K562 (cell line): ENCODE measurements at regions not wholly inside any gene's neighbourhood (a gene's known extent, or its start where the extent isn't known, plus 50 kb on each side); places are given as distances from the start of the nearest gene placed in this dataset.

Experiments
- HLTF ChIP-seq: fragments of 450-650 bp; IDR thresholded peaks from 2 replicates; pipeline ENCODE4 v1.6.1; 2016
- MXD1 ChIP-seq: fragments of 250-450 bp; sonication (Bioruptor Pico); IDR thresholded peaks from 2 replicates; pipeline ENCODE4 v1.8.0; 2021; ENCODE audit warnings: borderline replicate concordance, mild to moderate bottlenecking, moderate library complexity; ENCODE audit not compliant: poor library complexity, severe bottlenecking
- MYC ChIP-seq, 2 experiments: fragments of 250-450 bp in 1 of 2; sonication (Bioruptor Pico) in 1 of 2; IDR thresholded peaks; 2 replicates each; pipeline versions ENCODE4 v1.5.1 to v1.6.1; 2012 to 2021; ENCODE audit warnings: low read depth in 2 of 2, borderline replicate concordance in 1 of 2, improper control_type of control experiment in 1 of 2, low read length in 1 of 2, mild to moderate bottlenecking in 1 of 2, moderate library complexity in 1 of 2
- NCOA2 ChIP-seq, 2 experiments: fragments of 450-650 bp; IDR thresholded peaks; 2 replicates each; pipeline ENCODE4 v1.6.1; 2018; ENCODE audit warnings: mild to moderate bottlenecking in 2 of 2, moderate library complexity in 1 of 2; ENCODE audit not compliant: partially characterized antibody in 2 of 2
- NR0B1 ChIP-seq: fragments of 450-650 bp; IDR thresholded peaks from one replicate; pipeline ENCODE4 v1.6.1; 2018; ENCODE audit warnings: mild to moderate bottlenecking, moderate library complexity; ENCODE audit not compliant: partially characterized antibody
- PTRF ChIP-seq: fragments of 450-650 bp; IDR thresholded peaks from 2 replicates; pipeline ENCODE4 v1.6.1; 2016; ENCODE audit warnings: mild to moderate bottlenecking, missing genetic modification characterization, missing compliant biosample characterization
- RBM15 ChIP-seq: fragments of 200-400 bp; formaldehyde crosslinking; IDR thresholded peaks from 2 replicates; pipeline ENCODE4 v1.6.1; 2018; ENCODE audit warnings: mild to moderate bottlenecking, low read length, moderate library complexity; ENCODE audit not compliant: insufficient read depth
- RBM22 ChIP-seq: fragments of 200-400 bp; formaldehyde crosslinking; IDR thresholded peaks from 2 replicates; pipeline ENCODE4 v1.6.1; 2018; ENCODE audit warnings: low read length, low read depth; ENCODE audit not compliant: poor library complexity, severe bottlenecking
- RNF2 ChIP-seq: sonication (generic); IDR thresholded peaks from 2 replicates; pipeline ENCODE4 v1.6.1; 2016
- SRF ChIP-seq, 2 experiments: fragments of 250-450, 450-650 bp in 1 of 2; sonication (Bioruptor Pico) in 1 of 2; sonication (generic) in 1 of 2; formaldehyde crosslinking; IDR thresholded peaks; 2 replicates each; pipeline versions ENCODE4 v1.5.0 to v1.5.1; 2020 to 2022; ENCODE audit warnings: mild to moderate bottlenecking in 1 of 2, missing genetic modification reagents in 1 of 2
- SRSF9 ChIP-seq: fragments of 200-400 bp; formaldehyde crosslinking; IDR thresholded peaks from 2 replicates; pipeline ENCODE4 v1.6.1; 2017; ENCODE audit warnings: low read depth, low read length, borderline replicate concordance
- VEZF1 ChIP-seq: fragments of 200-800 bp; sonication (Bioruptor generic); IDR thresholded peaks from 2 replicates; pipeline ENCODE4 v1.6.1; 2017; ENCODE audit warnings: missing genetic modification characterization, missing compliant biosample characterization
- ZBTB40 ChIP-seq, 2 experiments: fragments of 450-650 bp in 1 of 2; sonication (generic) in 1 of 2; formaldehyde crosslinking in 1 of 2; IDR thresholded peaks; 2 replicates each; pipeline versions ENCODE4 v1.7.1 to v1.9.0; 2016 to 2022; ENCODE audit warnings: inconsistent platforms in 1 of 2, mild to moderate bottlenecking in 1 of 2, missing genetic modification reagents in 1 of 2

- TF ChIP-seq NR0B1 (no peak), MYC (IDR thresholded peaks at IDR 0.05; ENCODE audit: low read depth, low read length) (peak; percentile 78), MYC (CRISPR knock-in tag; IDR thresholded peaks at IDR 0.05; ENCODE audit: borderline replicate concordance, low read depth) (0 out of 2 replicates have a peak, but pooled peaks have one; percentile 57), NCOA2 (IDR thresholded peaks at IDR 0.05; ENCODE audit: partially characterized antibody in 2 of 2) (no peak), RBM15 (no peak), MXD1 (CRISPR knock-in tag) (no peak), VEZF1 (CRISPR knock-in tag) (peak; percentile 98), SRF (CRISPR knock-in tag; IDR thresholded peaks at IDR 0.05) (no peak), RBM22 (no peak), HLTF (no peak), SRSF9 (no peak), RNF2 (peak; percentile 55), PTRF (no peak), ZBTB40 (IDR thresholded peaks at IDR 0.05) (no peak; the same call in 1 of the 2 replicates), ZBTB40 (CRISPR knock-in tag; IDR thresholded peaks at IDR 0.05) (no peak)
Observed at GRCh38 chr17:36722121-36722902, 120.9 kb downstream of the MRM1 start (continued).
